ENCODE measurements at regions not wholly inside any gene's neighbourhood (a gene's known extent, or its start where the extent isn't known, plus 50 kb on each side); places are given as distances from the start of the nearest gene placed in this dataset.

DNA sequence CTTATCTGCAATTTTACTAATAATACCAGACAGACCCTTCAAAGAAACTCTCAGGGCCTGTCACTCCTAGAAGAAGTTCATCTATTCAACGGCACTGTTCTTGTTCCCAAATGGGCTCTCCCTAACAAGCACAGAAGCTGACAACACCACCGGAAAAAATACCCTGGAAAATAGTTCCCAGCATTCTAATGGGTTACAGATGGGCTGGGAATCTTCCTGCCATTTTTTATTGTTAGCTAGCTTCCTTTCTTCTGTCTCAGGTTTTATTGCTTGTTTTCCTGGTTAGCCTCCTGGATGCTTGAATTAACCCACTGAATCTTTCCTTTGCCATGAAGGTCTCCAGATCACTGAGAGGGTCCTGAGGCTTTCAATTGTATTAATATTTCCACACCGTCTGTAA lies 689.8 kb upstream of the NRP1 start:
- no TSS peak for BruUV-seq (replicated peaks)
- POLR2A ChIA-PET (ENCODE audit: low non-redundant PET), result no interaction called here
- Histone ChIP-seq H3K27ac (ENCODE audit: low read depth, low read length, poor library complexity, severe bottlenecking) (no peak overlapping the region), H3K9me3 (ENCODE audit: low read depth, low read length, poor library complexity, severe bottlenecking) (no peaks in the 10 kb centered on the region), H3K27me3 (replicated peaks; ENCODE audit: insufficient read depth, low read depth, low read length, poor library complexity) (no peaks in the 10 kb centered on the region), H3K4me1 (ENCODE audit: insufficient read depth, low read length, poor library complexity, severe bottlenecking) (no peaks in the 10 kb centered on the region), H3K4me3 (ENCODE audit: low read depth, low read length, poor library complexity, severe bottlenecking) (no peak overlapping the region), H3K36me3 (ENCODE audit: insufficient read depth, low read length, poor library complexity, severe bottlenecking) (no peaks in the 10 kb centered on the region)
- TF ChIP-seq EZH2 (IDR thresholded peaks at IDR 0.05; ENCODE audit: borderline replicate concordance, low read depth, low read length, poor library complexity, severe bottlenecking), result no peak
- TF ChIP-seq, protein P1, sequence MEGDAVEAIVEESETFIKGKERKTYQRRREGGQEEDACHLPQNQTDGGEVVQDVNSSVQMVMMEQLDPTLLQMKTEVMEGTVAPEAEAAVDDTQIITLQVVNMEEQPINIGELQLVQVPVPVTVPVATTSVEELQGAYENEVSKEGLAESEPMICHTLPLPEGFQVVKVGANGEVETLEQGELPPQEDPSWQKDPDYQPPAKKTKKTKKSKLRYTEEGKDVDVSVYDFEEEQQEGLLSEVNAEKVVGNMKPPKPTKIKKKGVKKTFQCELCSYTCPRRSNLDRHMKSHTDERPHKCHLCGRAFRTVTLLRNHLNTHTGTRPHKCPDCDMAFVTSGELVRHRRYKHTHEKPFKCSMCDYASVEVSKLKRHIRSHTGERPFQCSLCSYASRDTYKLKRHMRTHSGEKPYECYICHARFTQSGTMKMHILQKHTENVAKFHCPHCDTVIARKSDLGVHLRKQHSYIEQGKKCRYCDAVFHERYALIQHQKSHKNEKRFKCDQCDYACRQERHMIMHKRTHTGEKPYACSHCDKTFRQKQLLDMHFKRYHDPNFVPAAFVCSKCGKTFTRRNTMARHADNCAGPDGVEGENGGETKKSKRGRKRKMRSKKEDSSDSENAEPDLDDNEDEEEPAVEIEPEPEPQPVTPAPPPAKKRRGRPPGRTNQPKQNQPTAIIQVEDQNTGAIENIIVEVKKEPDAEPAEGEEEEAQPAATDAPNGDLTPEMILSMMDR (conservative IDR thresholded peaks at IDR 0.05; ENCODE audit: low read depth, low read length), result no peak
- DNase-seq (ENCODE audit: low spot score), result no peak
- CTCF ChIA-PET, result no interaction called here
- intact Hi-C loops (cut with micrococcal nuclease; ENCODE audit: unreplicated experiment), result no loop called here

DNA sequence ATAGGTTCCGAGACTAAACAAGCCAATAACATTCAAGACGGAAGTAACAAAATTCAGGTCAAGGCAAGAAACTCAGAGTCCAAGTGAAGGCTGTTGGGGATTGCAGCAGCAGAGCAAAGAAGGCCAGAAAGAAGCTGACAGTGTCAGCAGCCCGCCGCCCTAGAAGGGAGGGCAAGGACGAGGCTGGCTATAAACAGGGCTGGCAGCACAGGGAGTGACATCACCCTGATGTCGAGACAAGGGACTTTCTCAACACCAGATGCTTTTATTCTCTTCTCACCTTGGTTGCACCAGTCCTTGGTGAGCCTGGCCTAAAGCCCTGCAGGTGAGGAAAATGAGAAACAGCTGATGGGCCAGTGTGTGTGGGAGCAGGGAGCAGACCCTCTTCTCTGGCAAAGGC lies 687.7 kb upstream of the NRP1 start:
- POLR2A ChIA-PET (ENCODE audit: low non-redundant PET), result no interaction called here
- CTCF ChIA-PET, result no interaction called here
- no peak overlapping the region for H3K27ac ChIP-seq (ENCODE audit: low read depth, low read length, poor library complexity, severe bottlenecking)
- H3K4me3 ChIP-seq (ENCODE audit: low read depth, low read length, poor library complexity, severe bottlenecking), result no peak overlapping the region
- H3K27me3 ChIP-seq (replicated peaks; ENCODE audit: insufficient read depth, low read depth, low read length, poor library complexity), result no peaks in the 10 kb centered on the region
- H3K4me1 ChIP-seq (ENCODE audit: insufficient read depth, low read length, poor library complexity, severe bottlenecking), result no peaks in the 10 kb centered on the region
- no peak for TF ChIP-seq EZH2 (IDR thresholded peaks at IDR 0.05; ENCODE audit: borderline replicate concordance, low read depth, low read length, poor library complexity, severe bottlenecking)
- TF ChIP-seq, protein P1 (conservative IDR thresholded peaks at IDR 0.05; ENCODE audit: low read depth, low read length), result no peak
- H3K36me3 ChIP-seq (ENCODE audit: insufficient read depth, low read length, poor library complexity, severe bottlenecking), result no peaks in the 10 kb centered on the region
- no peak for DNase-seq (ENCODE audit: low spot score)
- H3K9me3 ChIP-seq (ENCODE audit: low read depth, low read length, poor library complexity, severe bottlenecking), result no peaks in the 10 kb centered on the region
- BruUV-seq (replicated peaks), result no TSS peak
- intact Hi-C loops (cut with micrococcal nuclease; ENCODE audit: unreplicated experiment), result no loop called here

DNA sequence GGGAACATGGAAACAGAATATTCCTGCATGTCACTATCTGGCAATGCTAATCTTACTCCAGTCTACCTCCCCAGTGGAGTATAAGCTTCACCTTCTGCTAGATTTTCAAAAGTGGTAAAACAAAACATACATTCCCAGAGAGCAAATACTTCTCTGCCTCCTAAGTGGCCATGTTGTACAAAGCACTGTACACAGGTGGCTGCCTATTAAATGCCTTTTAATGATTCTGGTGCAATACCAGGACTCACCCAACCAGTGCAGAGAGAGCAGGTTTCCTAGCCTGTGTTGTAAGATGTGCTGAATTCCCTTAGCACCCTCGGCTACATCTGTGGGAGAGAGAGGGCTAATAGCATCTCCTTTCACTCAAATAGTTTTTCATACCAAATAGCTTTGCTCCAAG lies 684.3 kb upstream of the NRP1 start:
- TF ChIP-seq, protein P1 (conservative IDR thresholded peaks at IDR 0.05; ENCODE audit: low read depth, low read length), result no peak
- TF ChIP-seq EZH2 (IDR thresholded peaks at IDR 0.05; ENCODE audit: borderline replicate concordance, low read depth, low read length, poor library complexity, severe bottlenecking), result no peak
- intact Hi-C loops (cut with micrococcal nuclease; ENCODE audit: unreplicated experiment), result no loop called here
- POLR2A ChIA-PET (ENCODE audit: low non-redundant PET), result no interaction called here
- Histone ChIP-seq H3K27me3 (replicated peaks; ENCODE audit: insufficient read depth, low read depth, low read length, poor library complexity) (no peaks in the 10 kb centered on the region), H3K4me3 (ENCODE audit: low read depth, low read length, poor library complexity, severe bottlenecking) (no peak overlapping the region), H3K9me3 (ENCODE audit: low read depth, low read length, poor library complexity, severe bottlenecking) (no peaks in the 10 kb centered on the region), H3K36me3 (ENCODE audit: insufficient read depth, low read length, poor library complexity, severe bottlenecking) (no peaks in the 10 kb centered on the region), H3K4me1 (ENCODE audit: insufficient read depth, low read length, poor library complexity, severe bottlenecking) (no peaks in the 10 kb centered on the region), H3K27ac (ENCODE audit: low read depth, low read length, poor library complexity, severe bottlenecking) (no peak overlapping the region)
- CTCF ChIA-PET, result no interaction called here
- no peak for DNase-seq (ENCODE audit: low spot score)
- no TSS peak for BruUV-seq (replicated peaks)
